ENCODE measurements at regions not wholly inside any gene's neighbourhood (a gene's known extent, or its start where the extent isn't known, plus 50 kb on each side); places are given as distances from the start of the nearest gene placed in this dataset.
"Not testable (repeated sequence)": the region's sequence is repeated elsewhere in the genome, so short reads cannot be mapped to it uniquely, and the experiment has no call there.

- FAIRE-seq (no peak), DNase-seq (ENCODE audit: low spot score) (no peak)
Measured at GRCh38 chr4:189232274-189232673, 708.4 kb upstream of the FRG1 start.

GRCh38 chr4:189233754-189234153 lies 706.9 kb upstream of the FRG1 start:
- DNase-seq (ENCODE audit: low spot score); FAIRE-seq: not testable (repeated sequence)

- DNase-seq (ENCODE audit: low spot score); FAIRE-seq: not testable (repeated sequence)
Measured at GRCh38 chr4:189234948-189235347, 705.7 kb upstream of the FRG1 start.

GRCh38 chr4:189235599-189235998 lies 705.1 kb upstream of the FRG1 start:
- FAIRE-seq = no peak
- no peak for DNase-seq (ENCODE audit: low spot score)

- DNase-seq (ENCODE audit: low spot score); FAIRE-seq: not testable (repeated sequence)
Measured at GRCh38 chr4:189236321-189236720, 704.4 kb upstream of the FRG1 start.

- DNase-seq (ENCODE audit: low spot score) = no peak
- no peak for FAIRE-seq
Measured at GRCh38 chr4:189237340-189237739, 703.3 kb upstream of the FRG1 start.

GRCh38 chr4:189255636-189256035 lies 685.0 kb upstream of the FRG1 start:
- DNase-seq (ENCODE audit: low spot score) (no peak), FAIRE-seq (no peak)

- no peak for FAIRE-seq
Measured at GRCh38 chr4:189261475-189261874, 679.2 kb upstream of the FRG1 start.

GRCh38 chr4:189265515-189265914 lies 675.2 kb upstream of the FRG1 start:
- DNase-seq (ENCODE audit: low spot score) = no peak
- no peak for FAIRE-seq

More at GRCh38 chr4:189261475-189261874, 679.2 kb upstream of the FRG1 start:
- no peak for DNase-seq (ENCODE audit: low spot score)

GRCh38 chr4:189267312-189267965 lies 673.2 kb upstream of the FRG1 start:
- no peak for FAIRE-seq
- no peak for DNase-seq (ENCODE audit: low spot score)

- DNase-seq (ENCODE audit: low spot score) = no peak
- FAIRE-seq = no peak
Measured at GRCh38 chr4:189278597-189279165, 662.0 kb upstream of the FRG1 start.

GRCh38 chr4:189279188-189279587 lies 661.5 kb upstream of the FRG1 start:
- DNase-seq (ENCODE audit: low spot score) = no peak
- FAIRE-seq = no peak

- FAIRE-seq (no peak), DNase-seq (ENCODE audit: low spot score) (no peak)
Measured at GRCh38 chr4:189285377-189285776, 655.3 kb upstream of the FRG1 start.

GRCh38 chr4:189291939-189292338 lies 648.7 kb upstream of the FRG1 start:
- DNase-seq (ENCODE audit: low spot score) (no peak), FAIRE-seq (no peak)

GRCh38 chr4:189293459-189293858 lies 647.2 kb upstream of the FRG1 start:
- FAIRE-seq = no peak
- no peak for DNase-seq (ENCODE audit: low spot score)

- FAIRE-seq = no peak
- no peak for DNase-seq (ENCODE audit: low spot score)
Measured at GRCh38 chr4:189294574-189294973, 646.1 kb upstream of the FRG1 start.

- DNase-seq (ENCODE audit: low spot score) (no peak), FAIRE-seq (no peak)
Measured at GRCh38 chr4:189299706-189300105, 641.0 kb upstream of the FRG1 start.

GRCh38 chr4:189301692-189302091 lies 639.0 kb upstream of the FRG1 start:
- FAIRE-seq (no peak), DNase-seq (ENCODE audit: low spot score) (no peak)

- DNase-seq (ENCODE audit: low spot score) (no peak), FAIRE-seq (no peak)
Measured at GRCh38 chr4:189302719-189303118, 638.0 kb upstream of the FRG1 start.

- FAIRE-seq (no peak), DNase-seq (ENCODE audit: low spot score) (no peak)
Measured at GRCh38 chr4:189304167-189304566, 636.5 kb upstream of the FRG1 start.

GRCh38 chr4:189304809-189305208 lies 635.9 kb upstream of the FRG1 start:
- FAIRE-seq (no peak), DNase-seq (ENCODE audit: low spot score) (no peak)

- FAIRE-seq = no peak
- no peak for DNase-seq (ENCODE audit: low spot score)
Measured at GRCh38 chr4:189305500-189305899, 635.2 kb upstream of the FRG1 start.

GRCh38 chr4:189311251-189311650 lies 629.4 kb upstream of the FRG1 start:
- FAIRE-seq = no peak
- DNase-seq (ENCODE audit: low spot score) = no peak
